NCI-H2227 (cell line): ENCODE measurements at regions not wholly inside any gene's neighbourhood (a gene's known extent, or its start where the extent isn't known, plus 50 kb on each side); places are given as distances from the start of the nearest gene placed in this dataset.

Source experiments
- DNase-seq: peaks from one replicate; lab custom pipeline; 2025; ENCODE audit not compliant: unreplicated experiment; lab: John Stamatoyannopoulos, UW

DNA sequence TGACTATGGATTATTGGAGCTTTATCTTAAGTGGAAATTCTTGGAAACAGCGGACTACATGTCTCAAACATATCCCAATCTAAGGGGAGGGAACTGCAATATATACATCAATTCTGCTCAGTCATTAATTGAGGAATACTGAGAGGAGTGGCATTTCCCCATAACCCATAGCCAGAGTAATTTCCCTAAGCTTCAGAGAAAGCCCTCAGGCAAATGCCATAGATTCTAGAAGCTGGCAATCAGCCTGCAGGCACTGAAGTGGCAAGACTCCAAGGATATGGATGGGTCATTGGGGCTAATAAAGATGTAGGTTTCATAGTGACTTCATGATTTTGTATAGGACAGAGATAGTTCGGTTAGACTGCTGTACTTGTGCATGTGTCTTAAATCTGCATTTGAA lies 1960.5 kb upstream of the PIK3C3 start:
- DNase-seq = no peak

DNA sequence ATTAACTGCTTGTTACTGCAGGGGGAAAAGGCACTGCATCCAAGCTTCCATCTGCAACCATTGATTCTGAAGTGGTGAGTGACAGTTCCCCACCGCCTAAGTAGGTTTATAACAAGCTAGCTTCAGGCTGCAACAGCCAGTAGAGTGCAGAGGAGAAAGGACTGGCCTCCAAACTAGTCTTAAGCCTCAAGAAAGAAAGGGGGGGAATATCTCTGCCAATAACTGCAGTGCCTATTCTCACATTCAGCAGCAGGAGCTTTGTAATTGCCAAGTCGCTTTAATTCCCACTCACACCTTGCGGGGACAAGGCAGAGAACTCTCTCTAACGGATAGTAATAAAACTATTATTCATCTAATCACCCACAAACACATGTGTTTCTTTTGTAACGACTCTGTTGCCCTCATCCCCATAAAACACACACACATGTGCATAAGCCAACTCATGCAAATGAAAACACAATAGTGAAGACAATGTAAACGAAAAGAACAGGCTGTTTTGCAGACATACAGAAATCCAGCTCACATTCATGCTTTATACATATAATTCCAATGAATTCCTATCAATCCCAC lies 1963.3 kb upstream of the PIK3C3 start:
- no peak for DNase-seq

DNA sequence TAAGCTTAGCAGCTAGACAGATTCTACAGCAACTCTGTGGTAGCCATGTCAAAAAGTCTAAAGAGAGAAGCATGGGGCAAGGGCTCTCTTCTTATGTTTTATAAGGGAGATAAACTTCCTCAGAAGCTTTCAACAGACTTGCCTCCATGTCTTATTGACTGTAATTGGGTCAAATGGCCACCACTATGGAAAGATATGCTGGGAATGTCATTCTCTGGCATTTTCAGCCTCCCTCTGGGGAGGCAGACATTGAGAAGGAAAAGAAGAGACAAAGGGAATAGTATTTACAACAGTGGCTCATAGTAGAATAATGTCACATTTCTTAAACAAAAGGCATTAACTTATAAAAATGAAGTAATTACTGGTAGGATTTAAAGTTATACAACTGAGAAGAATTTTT lies 1964.5 kb upstream of the PIK3C3 start:
- DNase-seq = no peak

DNA sequence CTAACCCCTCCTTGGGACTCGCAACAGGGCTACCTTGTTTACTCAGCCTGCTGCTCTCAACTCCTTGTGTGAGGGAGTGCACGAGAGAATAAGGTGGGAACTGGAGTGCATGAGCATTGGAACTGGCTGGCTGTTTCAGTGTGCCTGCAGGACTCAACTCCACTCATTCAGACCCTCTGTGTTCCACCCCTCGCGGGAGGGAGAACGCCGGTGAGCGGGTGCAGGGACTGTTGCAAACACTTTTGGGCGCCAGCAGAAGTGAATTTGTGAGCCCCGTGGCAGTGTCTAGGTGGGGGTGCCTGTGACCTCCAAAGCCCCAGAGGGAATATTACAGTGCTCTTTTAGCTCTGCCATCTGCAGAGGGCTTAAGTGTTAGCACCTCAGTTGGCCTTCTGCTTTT lies 1978.3 kb upstream of the PIK3C3 start:
- DNase-seq = no peak

DNA sequence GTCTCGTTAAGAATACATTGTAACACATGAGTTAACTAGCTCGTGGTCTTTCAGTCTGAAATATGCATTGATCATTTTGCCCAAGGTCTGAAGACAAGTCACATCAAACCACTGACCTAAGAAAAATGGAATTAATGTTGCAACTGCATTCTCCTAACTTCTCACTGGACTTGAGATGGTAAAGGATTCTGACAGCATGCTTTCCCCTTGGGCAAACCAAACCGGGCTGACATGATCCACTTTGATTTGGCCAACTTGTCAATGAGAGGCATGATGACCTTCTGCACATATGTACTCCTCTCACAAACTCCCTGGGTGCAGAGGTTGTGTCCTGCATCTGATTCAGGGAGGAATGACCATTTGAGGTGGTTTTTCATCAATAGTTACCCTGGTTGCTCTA lies 1982.5 kb upstream of the PIK3C3 start:
- no peak for DNase-seq

DNA sequence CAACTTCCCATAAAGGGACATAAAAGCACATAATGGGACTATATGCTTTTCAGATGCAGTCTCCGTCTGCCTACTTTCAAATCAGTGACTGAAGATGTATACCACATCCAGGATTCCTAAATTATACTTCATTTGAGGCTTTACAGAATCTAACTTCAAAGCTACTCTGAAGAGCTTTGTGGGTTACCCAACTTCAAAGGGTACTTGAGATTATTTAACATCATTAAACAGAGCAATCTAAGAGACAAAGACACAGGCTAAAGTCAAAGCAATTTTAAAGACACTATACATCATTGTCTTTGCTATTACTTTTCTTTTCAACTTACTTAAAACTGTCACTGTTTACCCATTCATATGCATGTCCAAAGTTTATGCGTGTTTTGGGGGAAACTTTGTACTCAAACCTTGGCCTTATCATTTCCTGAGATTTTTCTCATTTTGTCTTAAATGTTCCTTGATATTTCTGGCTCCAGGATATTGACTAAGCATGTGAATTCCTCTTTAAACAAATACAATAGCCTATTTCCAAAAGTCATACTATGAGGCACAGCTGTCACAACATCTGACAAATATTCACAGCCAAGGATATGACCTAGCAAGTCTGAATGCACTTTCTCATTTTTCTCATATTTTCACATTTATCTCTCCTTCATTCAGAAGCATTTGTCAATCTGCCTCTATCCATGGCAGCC lies 1985.1 kb upstream of the PIK3C3 start:
- DNase-seq = no peak

DNA sequence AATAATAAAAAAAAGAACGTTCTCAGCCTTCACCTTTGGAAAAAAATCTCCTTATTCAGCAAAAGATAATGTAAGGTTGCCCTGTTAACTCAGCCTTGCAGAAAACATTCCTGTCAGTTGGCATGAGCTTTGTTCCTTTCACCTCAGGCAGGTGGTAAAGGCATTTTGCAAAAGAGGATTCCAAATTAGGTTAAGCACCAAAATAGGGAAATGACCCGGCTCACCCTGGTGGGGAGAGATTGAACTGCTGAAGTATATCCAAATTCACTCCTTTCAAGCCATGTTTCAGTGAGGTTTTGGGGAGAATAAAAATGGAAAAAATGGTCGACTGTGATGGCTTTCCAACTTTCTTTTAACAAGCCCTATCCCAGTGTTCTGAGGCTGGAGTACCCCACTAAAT lies 1988.8 kb upstream of the PIK3C3 start:
- no peak for DNase-seq

DNA sequence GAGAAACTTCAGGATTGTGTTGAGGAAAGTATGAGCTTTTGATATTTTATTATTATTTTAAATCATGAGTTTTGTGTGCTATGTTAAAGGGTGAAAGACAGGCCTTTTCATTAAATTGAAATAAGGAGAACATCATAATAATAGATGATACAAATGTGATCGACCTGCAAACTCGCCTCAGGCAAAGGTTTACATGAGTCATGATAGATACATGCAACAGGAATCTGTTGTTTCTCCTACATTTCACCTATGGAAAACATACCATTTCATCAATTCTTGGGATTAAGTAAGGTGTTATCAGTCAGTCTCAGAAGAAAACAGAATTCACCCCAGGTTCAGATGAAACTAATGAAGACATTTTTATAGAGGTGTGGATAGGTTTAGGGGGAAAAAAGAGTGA lies 1992.5 kb upstream of the PIK3C3 start:
- no peak for DNase-seq

DNA sequence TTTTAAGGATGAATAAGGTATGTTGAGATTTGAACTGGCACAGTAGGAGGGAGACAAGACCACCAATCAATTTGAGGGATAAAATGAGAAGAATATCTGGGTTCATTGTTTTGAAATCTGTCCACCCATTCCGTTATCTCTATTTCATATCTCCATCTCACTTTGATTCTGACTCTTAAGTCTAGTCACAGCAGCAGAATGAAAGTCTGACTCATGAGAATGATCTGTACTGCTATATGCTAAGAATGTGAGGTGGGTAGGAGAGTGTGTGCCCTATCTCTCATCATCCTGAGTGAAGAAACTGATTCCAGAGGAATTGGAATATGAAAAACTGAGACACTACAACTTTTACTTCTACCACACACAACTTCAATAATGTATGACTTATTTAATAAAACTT lies 1994.5 kb upstream of the PIK3C3 start:
- no peak for DNase-seq

DNA sequence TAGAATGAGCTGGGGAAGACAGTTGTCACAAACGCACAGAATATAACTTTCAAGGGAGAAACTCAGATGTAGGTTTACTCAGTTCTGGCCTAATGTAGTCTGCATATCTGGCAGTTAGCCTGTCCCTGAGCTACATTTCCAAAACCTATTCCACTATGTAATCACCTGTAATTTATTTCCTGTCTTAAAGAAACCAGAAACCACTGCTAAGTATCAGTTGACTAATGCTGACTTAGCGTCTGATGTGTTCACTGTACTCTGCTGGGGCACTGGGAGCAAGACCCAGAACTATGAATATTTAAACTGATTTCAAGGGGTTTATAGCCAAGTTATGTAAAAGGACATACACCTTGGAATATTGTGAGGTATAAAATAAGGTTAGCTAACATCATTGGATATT lies 1995.2 kb upstream of the PIK3C3 start:
- no peak for DNase-seq

DNA sequence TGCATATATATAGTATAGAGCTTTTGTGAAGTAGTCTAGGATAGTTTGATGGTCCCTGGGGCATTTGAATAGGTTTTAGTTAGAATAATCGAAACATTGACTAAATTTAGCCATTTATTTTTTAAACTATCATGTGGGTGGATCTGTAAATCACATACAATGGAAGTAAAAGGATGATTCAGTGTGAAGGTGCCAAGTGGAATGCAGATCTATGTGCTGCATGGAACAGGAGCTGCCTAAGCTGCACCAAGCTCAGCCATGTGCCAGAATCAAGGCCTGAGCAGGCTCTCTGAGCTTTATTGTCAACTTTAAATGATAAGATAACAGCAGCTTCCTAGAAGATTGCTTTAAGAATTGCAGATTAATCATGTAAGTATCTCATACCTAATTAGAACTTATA lies 1996.2 kb upstream of the PIK3C3 start:
- DNase-seq = no peak

DNA sequence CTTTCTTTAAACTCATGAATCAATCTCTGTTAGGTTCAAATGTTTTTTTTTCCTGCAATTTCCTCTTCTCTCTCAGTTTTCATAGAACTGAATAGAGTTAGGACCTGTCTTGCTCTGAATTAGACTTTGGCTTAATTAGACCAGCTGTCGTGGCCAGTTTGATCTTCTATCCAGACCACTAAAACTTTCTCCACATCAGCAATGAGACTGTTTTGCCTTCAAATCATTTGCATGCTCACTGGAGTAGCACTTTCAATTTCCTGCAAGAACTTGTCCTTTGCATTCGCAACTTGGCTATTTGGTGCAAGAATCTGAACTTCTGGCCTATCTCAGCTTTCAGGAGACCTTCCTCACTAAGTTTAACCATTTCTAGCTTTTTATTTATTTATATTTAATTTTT lies 2002.2 kb upstream of the PIK3C3 start:
- no peak for DNase-seq

DNA sequence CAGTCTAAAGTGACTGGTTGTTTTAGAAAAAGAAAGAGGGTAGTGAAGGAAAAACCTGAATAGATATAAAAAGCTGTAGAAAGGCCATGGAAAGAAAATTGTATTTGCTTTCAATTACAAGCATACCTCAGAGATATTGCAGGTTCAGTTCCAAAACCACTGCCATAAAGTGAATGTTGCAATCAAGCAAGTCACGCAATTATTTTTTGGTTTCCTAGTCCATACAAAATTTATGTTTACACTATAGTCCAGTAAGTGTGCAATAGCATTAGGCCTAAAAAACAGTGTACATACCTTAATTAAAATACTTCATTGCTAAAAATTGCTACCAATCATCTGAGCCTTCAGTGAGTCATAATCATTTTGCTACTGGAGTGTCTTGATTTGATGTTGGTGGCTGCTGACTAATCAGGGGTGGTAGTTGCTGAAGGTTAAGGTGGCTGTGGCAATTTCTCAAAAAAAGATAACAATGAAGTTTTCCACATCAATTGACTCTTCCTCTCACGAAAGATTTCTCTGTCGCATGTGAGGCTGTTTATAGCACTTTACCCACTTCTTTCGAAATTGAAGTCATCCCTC lies 2003.8 kb upstream of the PIK3C3 start:
- no peak for DNase-seq

DNA sequence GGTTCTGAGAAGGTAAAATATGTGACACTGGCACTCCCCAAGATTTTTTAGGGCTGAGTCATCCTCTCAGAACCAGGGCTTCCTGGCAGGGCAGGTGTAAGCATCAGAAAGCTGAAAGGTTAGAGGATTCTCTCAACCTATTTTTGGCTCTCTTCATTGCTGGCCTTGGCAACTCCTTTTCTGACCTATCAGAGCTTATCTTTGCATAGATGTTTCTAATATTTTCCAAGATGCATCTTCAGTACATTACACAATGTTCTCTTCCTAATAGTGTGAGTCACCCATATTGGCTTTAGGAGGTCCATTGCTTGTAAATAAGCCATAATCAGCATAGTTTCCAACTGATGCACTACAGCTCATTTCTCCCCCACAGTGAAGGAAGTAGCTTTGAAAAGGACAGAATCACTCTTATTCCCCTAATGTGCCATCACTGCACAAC lies 2008.4 kb upstream of the PIK3C3 start:
- no peak for DNase-seq

DNA sequence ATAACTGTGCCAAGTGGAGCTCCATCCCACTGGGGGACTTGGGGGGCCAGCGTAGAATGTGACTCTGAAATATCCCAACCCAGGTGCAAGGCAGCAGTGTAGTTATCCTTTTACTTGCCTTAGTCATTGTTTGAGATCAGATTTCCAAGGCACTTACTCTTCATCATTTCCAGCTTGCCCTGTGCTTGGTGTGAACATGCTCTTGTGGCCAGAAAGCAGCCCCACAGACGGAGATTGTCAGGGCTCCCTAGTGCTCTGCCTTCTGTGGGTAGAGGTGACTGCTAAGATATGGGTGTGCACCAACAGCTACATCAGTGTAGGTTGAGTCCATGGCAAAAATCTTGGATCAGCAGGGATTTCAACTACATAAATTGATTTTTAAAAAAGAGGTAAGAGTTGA lies 2010.0 kb upstream of the PIK3C3 start:
- no peak for DNase-seq

DNA sequence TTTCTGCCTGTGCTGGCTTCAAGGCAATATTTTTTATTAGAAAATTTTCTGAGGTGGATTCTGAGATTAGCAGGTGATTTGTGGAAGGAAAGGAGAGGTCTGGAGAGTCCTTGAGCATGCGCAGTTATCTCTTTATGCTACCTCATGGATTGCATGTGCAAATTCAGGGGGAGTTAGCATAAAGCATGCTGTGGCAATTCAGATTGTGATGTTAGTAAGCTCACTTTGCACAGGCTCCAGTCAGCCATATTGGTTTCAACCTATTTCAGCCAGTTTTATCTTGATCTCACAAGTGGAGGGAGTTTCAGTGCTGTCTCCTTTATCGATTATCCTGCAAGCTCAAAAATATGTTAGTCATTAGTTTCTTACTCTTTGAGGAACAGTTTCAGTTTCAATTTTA lies 2012.3 kb upstream of the PIK3C3 start:
- DNase-seq = no peak

DNA sequence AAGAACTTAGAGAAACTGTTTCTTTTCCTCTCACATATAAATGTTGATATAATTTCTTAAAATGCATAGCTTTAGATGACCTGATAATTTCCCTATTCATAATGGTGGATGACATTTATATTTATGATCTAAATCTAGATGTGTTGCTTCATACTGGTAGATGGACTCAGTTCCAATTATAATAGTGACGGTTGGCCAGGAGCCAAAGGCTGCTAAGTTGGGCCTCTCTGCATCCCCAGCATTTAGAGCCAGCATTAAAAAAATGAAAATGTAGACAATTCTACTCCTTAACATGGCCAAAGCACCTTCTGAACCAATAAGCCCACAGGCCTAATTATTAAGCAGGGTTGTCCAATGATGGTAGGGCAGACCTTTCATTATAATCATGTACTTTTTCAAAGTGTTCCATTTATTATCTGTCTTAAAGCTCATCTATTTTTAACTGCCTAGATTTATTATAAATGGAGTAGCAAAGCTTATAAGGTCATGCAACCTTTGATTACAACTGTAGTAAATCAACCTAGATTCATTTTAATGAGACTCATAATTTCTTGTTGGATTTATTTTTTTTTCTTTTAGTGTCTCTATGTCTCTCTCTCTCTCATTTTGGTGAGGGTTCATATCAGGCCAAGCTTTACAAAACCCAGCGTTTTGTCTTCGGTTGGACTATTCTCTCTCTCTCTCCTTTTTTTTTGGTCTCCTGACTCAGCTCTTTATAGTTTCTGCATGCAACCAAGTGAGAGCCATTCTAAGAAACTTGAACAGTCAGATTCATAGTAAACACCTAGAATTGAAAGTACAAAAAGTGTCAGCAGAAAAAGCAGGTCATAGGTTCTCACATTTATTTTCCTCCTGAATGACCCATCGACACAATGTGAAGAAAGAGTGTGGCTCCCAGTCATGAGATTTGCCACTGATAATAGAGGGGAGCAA lies 2016.1 kb upstream of the PIK3C3 start:
- peak; percentile 26 for DNase-seq

DNA sequence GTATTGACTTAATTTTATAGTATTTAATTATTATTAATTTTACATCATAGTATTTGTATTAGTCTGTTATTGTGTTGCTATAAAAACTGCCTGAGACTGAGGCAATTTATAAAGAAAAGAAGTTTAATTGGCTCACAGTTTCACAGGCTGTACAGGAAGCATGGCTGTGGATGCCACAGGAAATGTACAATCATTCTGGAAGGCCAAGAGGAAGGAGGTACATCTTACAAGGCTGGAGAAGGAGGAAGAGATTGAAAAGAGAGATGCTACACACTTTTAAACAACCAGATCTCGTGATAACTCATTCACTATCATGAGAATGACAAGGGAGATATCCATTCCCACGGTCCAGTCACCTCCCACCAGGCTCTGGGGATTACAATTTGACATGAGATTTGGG lies 2019.4 kb upstream of the PIK3C3 start:
- no peak for DNase-seq

DNA sequence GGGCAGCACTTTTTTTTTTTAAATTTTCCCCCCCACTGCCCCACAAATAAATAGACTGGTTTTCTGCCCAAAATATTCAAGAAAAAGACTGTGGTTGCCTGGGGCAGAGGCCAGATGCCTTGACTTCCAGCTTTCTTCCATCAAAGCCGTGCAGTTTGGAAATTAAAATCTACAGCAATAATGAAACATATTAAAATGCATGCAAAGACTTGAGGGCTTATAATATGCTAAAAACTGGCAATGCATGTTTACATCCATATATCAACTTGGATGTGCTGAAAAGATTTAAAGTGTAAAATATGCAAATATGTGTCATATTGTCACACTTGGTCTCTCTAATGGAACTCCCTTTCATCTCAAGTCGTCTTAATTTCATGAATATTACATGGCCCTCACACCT lies 2036.2 kb upstream of the PIK3C3 start:
- no peak for DNase-seq

DNA sequence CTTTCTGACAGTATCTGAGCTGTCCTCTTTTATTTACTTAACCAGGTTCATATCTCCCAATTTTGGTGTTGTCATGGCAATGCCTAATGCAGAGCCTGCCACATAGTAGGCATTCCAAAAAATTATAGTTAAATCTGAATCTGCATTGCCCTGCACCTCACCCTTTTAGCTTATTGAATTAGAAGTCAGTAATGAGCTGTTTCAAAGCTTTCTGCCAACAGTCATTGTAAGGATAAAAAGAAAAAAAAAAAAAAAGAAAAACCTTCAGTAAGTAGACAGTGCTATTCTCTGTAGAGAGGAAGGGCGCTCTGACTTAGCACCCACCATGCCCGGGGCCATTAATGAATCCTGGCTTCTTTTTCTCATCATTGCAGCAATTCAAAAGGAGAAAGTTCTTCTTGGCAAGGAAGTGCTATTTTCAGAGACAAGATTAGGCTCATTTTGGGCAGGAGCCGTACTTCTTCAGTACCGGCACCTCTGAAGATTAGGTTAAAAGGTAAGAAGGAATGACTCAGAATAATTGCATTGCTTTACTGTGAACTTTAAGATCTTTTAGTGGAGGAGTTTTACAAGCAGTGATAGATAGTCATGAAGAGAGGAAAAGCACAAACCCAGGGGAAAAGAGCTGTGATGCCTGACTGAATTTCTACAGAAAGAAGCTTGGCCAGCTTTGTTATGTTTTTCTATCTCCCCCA lies 2041.2 kb upstream of the PIK3C3 start:
- no peak for DNase-seq

DNA sequence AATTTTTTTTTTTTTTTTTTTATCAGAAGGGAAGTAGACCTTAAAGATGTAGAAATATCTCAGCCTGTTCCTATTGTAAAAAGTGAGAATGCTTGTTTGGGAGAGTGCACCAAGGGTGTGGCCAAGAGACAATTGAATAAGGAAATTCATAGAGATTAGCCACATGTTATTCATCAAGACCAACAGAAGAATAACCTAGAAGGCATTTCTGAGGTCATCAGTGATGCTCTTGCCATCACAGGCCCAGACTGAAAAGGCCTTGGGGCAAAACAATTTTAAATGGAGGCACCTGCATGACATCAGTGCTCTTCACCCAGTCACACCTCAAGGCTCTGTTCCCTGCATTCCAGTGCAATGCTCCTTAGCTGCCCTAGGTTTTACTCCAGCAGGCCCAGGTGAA lies 2043.3 kb upstream of the PIK3C3 start:
- no peak for DNase-seq
